Colonic mucosa (tissue), 4 donors: ENCODE measurements at regions not wholly inside any gene's neighbourhood (a gene's known extent, or its start where the extent isn't known, plus 50 kb on each side); places are given as distances from the start of the nearest gene placed in this dataset.

Source experiments
- DNase-seq: peaks from one replicate; pipeline ENCODE4 v3.0.0-alpha.2; 2020
- H3K27ac ChIP-seq: fragments of 200-600 bp; one replicate; pipeline ENCODE4 v1.8.0; 2021
- H3K27me3 ChIP-seq: fragments of 200-600 bp; one replicate; pipeline ENCODE4 v1.8.0; 2021
- H3K36me3 ChIP-seq: fragments of 200-600 bp; one replicate; pipeline ENCODE4 v1.8.0; 2021
- H3K4me1 ChIP-seq: fragments of 200-600 bp; one replicate; pipeline ENCODE4 v1.8.0; 2021; ENCODE audit warnings: mild to moderate bottlenecking
- H3K4me3 ChIP-seq: fragments of 200-600 bp; one replicate; pipeline ENCODE4 v1.8.0; 2021
- H3K9ac ChIP-seq, 2 donors: one replicate each; pipeline ENCODE4 v1.7.0; 2013; ENCODE audit warnings: control low read depth in 2 of 2, low read depth in 2 of 2, low read length in 2 of 2
- H3K9me3 ChIP-seq: fragments of 200-600 bp; one replicate; pipeline ENCODE4 v1.8.0; 2021
- intact Hi-C: fragments of 100-400 bp; cut with DNase I; formaldehyde crosslinking; loops from one replicate; pipeline ENCODE4 v1.14.1; 2022
- TF ChIP-seq, protein P1 (sequence below): fragments of 200-600 bp; IDR thresholded peaks from one replicate; pipeline ENCODE4 v1.8.0; 2022; ENCODE audit warnings: antibody characterized with exemption, mild to moderate bottlenecking
- donor health status: healthy.
- donor health status: DM: no; HTN: no; CAD: no.
- donor health status: DM: no; HTN: no; CAD: no.

DNA sequence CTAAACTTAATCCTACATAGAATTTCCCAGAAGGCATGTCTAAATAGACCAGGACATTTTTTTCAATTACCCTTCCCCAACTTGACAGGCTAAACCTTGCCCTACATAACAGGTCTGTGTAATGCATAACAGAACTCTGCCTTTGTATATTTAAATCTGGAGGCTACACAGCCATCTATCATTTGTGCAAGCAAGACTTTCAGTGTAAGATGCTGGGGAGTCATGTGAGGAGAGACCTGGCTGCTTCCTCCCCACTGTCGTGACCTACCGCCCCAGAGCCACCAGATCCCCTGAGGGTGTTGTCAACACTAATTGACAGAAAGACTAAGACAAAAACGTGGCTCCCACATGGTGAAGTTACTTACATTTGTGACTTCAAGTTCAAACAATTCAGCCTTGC lies 342.2 kb downstream of the PPARGC1A start:
- H3K27ac ChIP-seq = no peak overlapping the region
- H3K4me3 ChIP-seq = no peak overlapping the region
- H3K9ac ChIP-seq = no peak overlapping the region
- no peak for DNase-seq
- no peaks in the 10 kb centered on the region for H3K9me3 ChIP-seq
- H3K4me1 ChIP-seq = no peaks in the 10 kb centered on the region
- intact Hi-C loops = no loop called here
- H3K27me3 ChIP-seq = no peaks in the 10 kb centered on the region
- no peaks in the 10 kb centered on the region for H3K36me3 ChIP-seq
- TF ChIP-seq, protein P1, sequence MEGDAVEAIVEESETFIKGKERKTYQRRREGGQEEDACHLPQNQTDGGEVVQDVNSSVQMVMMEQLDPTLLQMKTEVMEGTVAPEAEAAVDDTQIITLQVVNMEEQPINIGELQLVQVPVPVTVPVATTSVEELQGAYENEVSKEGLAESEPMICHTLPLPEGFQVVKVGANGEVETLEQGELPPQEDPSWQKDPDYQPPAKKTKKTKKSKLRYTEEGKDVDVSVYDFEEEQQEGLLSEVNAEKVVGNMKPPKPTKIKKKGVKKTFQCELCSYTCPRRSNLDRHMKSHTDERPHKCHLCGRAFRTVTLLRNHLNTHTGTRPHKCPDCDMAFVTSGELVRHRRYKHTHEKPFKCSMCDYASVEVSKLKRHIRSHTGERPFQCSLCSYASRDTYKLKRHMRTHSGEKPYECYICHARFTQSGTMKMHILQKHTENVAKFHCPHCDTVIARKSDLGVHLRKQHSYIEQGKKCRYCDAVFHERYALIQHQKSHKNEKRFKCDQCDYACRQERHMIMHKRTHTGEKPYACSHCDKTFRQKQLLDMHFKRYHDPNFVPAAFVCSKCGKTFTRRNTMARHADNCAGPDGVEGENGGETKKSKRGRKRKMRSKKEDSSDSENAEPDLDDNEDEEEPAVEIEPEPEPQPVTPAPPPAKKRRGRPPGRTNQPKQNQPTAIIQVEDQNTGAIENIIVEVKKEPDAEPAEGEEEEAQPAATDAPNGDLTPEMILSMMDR = no peak

DNA sequence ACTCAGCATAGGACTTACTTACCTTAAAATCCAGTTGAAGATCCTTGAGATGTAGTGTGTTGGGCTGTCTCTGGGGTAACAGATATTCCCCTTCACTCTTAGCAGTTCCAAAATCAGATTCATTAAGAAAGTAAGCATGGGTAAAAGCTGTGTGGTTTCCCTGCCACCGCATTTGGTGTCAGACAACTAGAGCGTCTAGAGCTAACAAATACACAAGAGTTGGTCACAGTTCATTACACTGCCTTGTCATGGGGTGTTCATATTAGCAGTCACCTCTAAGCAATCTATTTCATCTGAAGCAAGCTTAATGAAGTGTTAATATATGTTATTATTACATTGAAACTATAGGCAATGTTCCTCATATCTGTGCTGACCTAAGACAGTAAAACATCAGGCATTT lies 342.8 kb downstream of the PPARGC1A start:
- no peaks in the 10 kb centered on the region for H3K4me1 ChIP-seq
- no peaks in the 10 kb centered on the region for H3K9me3 ChIP-seq
- H3K27me3 ChIP-seq = no peaks in the 10 kb centered on the region
- H3K36me3 ChIP-seq = no peaks in the 10 kb centered on the region
- H3K9ac ChIP-seq = no peak overlapping the region
- intact Hi-C loops = no loop called here
- H3K4me3 ChIP-seq = no peak overlapping the region
- no peak overlapping the region for H3K27ac ChIP-seq
- no peak for DNase-seq
- TF ChIP-seq, protein P1 = no peak

DNA sequence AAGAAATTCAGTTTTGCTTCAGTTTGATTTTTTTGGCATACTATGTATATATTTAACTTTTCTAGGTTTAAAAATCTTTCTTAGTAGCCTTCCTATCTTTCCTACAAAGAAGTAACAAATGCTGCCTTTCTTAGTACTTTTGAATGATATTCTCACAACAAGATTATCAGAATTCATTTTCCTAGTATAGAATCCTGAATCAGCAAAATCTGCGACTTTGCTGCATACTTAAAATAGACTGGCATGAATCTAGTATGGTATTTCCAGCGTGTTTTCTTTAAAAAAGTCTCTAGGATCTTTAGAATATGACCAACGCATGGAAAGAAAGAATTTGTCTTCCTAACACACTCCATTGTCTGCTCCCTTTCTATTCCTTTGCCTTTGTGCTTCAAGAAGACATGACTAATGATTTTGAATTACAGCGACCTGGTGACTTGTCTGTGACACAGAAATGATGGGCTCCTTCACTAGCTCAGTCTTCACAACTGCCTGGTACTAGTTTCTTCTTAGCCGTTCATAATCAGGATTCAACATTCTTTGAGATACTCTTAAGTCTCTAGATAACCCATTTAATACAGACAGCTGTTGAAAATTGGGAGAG lies 349.8 kb downstream of the PPARGC1A start:
- intact Hi-C loops = no loop called here
- H3K27ac ChIP-seq = no peak overlapping the region
- TF ChIP-seq, protein P1 = no peak
- H3K9me3 ChIP-seq = no peaks in the 10 kb centered on the region
- no peak for DNase-seq
- no peaks in the 10 kb centered on the region for H3K36me3 ChIP-seq
- H3K27me3 ChIP-seq = no peaks in the 10 kb centered on the region
- no peak overlapping the region for H3K4me3 ChIP-seq
- H3K4me1 ChIP-seq = no peaks in the 10 kb centered on the region
- no peak overlapping the region for H3K9ac ChIP-seq

DNA sequence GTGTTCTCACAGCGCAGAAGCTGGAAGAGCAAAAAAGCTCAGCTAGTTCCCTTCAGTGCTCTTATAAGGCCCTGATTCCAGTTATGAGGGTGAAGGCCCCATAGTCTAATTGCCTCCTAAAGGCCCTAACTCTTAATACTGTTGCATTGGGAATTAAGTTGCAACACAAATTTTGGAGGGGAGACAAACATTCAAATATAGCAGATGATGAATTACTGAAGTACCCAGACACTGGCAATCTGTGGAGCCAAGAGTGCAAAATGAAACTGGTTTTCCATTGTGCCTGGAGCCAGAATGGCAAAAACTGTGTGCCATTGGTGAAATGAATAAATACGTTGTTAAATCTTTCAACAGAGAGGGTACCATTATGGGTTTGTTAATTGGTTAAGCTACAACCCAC lies 356.0 kb downstream of the PPARGC1A start:
- no peaks in the 10 kb centered on the region for H3K27me3 ChIP-seq
- no peaks in the 10 kb centered on the region for H3K36me3 ChIP-seq
- no peaks in the 10 kb centered on the region for H3K4me1 ChIP-seq
- DNase-seq = no peak
- H3K9ac ChIP-seq = no peak overlapping the region
- TF ChIP-seq, protein P1 = no peak
- no peaks in the 10 kb centered on the region for H3K9me3 ChIP-seq
- no peak overlapping the region for H3K27ac ChIP-seq
- intact Hi-C loops = no loop called here
- no peak overlapping the region for H3K4me3 ChIP-seq

DNA sequence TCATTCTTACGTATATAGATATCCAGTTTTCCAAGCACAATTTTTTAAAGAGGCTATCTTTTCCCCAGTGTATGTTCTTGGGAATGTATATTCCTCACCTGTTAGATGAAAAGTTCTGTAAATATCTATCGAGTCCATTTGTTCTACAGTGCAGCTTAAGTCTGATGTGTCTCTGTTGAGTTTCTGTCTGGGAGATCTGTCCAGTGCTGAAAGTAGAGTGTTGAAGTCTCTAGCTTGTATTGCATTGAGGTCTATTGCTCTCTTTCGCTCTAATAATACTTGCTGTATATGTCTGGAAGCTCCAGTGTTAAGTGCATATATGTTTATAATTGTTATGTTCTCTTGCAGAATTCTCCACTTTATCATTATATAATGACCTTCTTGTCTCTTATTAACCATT lies 373.1 kb downstream of the PPARGC1A start:
- TF ChIP-seq, protein P1 = no peak
- no peak overlapping the region for H3K9ac ChIP-seq
- H3K27me3 ChIP-seq = no peaks in the 10 kb centered on the region
- intact Hi-C loops = no loop called here
- no peaks in the 10 kb centered on the region for H3K4me1 ChIP-seq
- no peaks in the 10 kb centered on the region for H3K36me3 ChIP-seq
- no peak for DNase-seq
- no peaks in the 10 kb centered on the region for H3K9me3 ChIP-seq
- H3K4me3 ChIP-seq = no peak overlapping the region
- H3K27ac ChIP-seq = no peak overlapping the region
